Body of pancreas (tissue), 4 donors: ENCODE measurements at regions not wholly inside any gene's neighbourhood (a gene's known extent, or its start where the extent isn't known, plus 50 kb on each side); places are given as distances from the start of the nearest gene placed in this dataset.
"Not testable (repeated sequence)": the region's sequence is repeated elsewhere in the genome, so short reads cannot be mapped to it uniquely, and the experiment has no call there.

ENCODE experiments used
- ATAC-seq: fragments of 150-250 bp; one replicate; pipeline ENCODE4 v1.9.1; 2016
- DNase-seq, 4 donors: peaks; one replicate each; pipeline ENCODE4 v3.0.0-alpha.2; 2019
- H3K27ac ChIP-seq, 4 donors: fragments of 200-600 bp; sonication (generic); 1 replicate in 3 of 4; 2 replicates in 1 of 4; pipeline versions ENCODE4 v1.5.1 to v1.6.1; 2016 to 2019; ENCODE audit warnings: mild to moderate bottlenecking in 1 of 4, mixed read lengths in 1 of 4, moderate library complexity in 1 of 4
- H3K27me3 ChIP-seq, 2 donors: fragments of 200-600 bp; sonication (generic); one replicate each; pipeline ENCODE4 v1.6.0; 2016; ENCODE audit warnings: mild to moderate bottlenecking in 1 of 2
- H3K36me3 ChIP-seq, 2 donors: fragments of 200-600 bp; sonication (generic); replicated peaks in 1 of 2; 2 replicates each; pipeline ENCODE4 v1.5.1; 2016; ENCODE audit warnings: low read depth in 2 of 2; ENCODE audit not compliant: insufficient read depth in 1 of 2
- H3K4me1 ChIP-seq: fragments of 200-600 bp; sonication (generic); one replicate; pipeline ENCODE4 v1.6.0; 2016
- H3K4me3 ChIP-seq, 2 donors: fragments of 200-600 bp; sonication (generic); 1 replicate in 1 of 2; 2 replicates in 1 of 2; pipeline ENCODE4 v1.5.1; 2016 to 2019
- H3K9me3 ChIP-seq, 3 donors: fragments of 200-600 bp; sonication (generic); 1 replicate in 2 of 3; 2 replicates in 1 of 3; pipeline ENCODE4 v1.5.1; 2016
- CTCF ChIP-seq, 7 experiments: fragments of 450-650 bp in 4 of 7; fragments of 200-600 bp in 3 of 7; sonication (generic) in 3 of 7; IDR thresholded peaks; one replicate each; pipeline ENCODE4 v1.5.1; 2016 to 2019; ENCODE audit warnings: antibody characterized with exemption in 7 of 7
- POLR2A ChIP-seq, 3 donors: fragments of 450-650 bp; IDR thresholded peaks; one replicate each; pipeline ENCODE4 v1.6.1; 2016; ENCODE audit warnings: antibody characterized with exemption in 3 of 3, mild to moderate bottlenecking in 2 of 3
- WGBS, 2 donors: methylation state at CpG; one replicate each; pipeline ENCODE4 v1.1.5; 2017; 5-methylcytosine and 5-hydroxymethylcytosine counted together
- intact Hi-C: fragments of 100-400 bp; cut with DNase I; formaldehyde crosslinking; loops from one replicate; pipeline ENCODE4 v1.15.1; 2023

GRCh38 chr14:34275078-34275477 is 187.0 kb downstream of the SPTSSA start:
- no peak overlapping the region for H3K27ac ChIP-seq
- ATAC-seq = no peak

GRCh38 chr14:34273716-34274115 is 188.3 kb downstream of the SPTSSA start:
- WGBS, 2 donors = 91 to 95% methylated on average over 2 of the region's 4 CpGs
- H3K9me3 ChIP-seq, H3K27me3 ChIP-seq, H3K4me1 ChIP-seq, H3K27ac ChIP-seq, ATAC-seq, DNase-seq, H3K36me3 ChIP-seq, intact Hi-C loops, H3K4me3 ChIP-seq: not testable (repeated sequence)

More at GRCh38 chr14:34275078-34275477, 187.0 kb downstream of the SPTSSA start:
- Histone ChIP-seq H3K4me1 (peaks cover 7% of the 10 kb centered on the region), H3K36me3 (no peaks in the 10 kb centered on the region), H3K4me3 (no peak overlapping the region), H3K9me3 (no peaks in the 10 kb centered on the region), H3K27me3 (no peaks in the 10 kb centered on the region)
- no peak for DNase-seq
- intact Hi-C loops = no loop called here
- 73 to 77% methylated on average over 4 of the region's 4 CpGs for WGBS, 2 donors
- TF ChIP-seq POLR2A (IDR thresholded peaks at IDR 0.05) = no peak
- TF ChIP-seq CTCF (IDR thresholded peaks at IDR 0.05) = no peak

- H3K4me1 ChIP-seq = no peaks in the 10 kb centered on the region
- no peaks in the 10 kb centered on the region for H3K36me3 ChIP-seq
- DNase-seq (no peak), ATAC-seq (no peak)
- no peak overlapping the region for H3K4me3 ChIP-seq
- WGBS, 2 donors = 78 to 79% methylated on average over 5 of the region's 5 CpGs
- TF ChIP-seq POLR2A (IDR thresholded peaks at IDR 0.05) = no peak
- TF ChIP-seq CTCF (IDR thresholded peaks at IDR 0.05) = no peak
- intact Hi-C loops = no loop called here
- no peaks in the 10 kb centered on the region for H3K27me3 ChIP-seq
- no peaks in the 10 kb centered on the region for H3K9me3 ChIP-seq
- H3K27ac ChIP-seq = no peak overlapping the region
These were observed 191.7 kb downstream of the SPTSSA start for GRCh38 chr14:34270361-34270760.

GRCh38 chr14:34266344-34266743 is 195.7 kb downstream of the SPTSSA start:
- H3K27ac ChIP-seq = no peak overlapping the region
- TF ChIP-seq POLR2A (IDR thresholded peaks at IDR 0.05) = no peak
- H3K9me3 ChIP-seq = no peaks in the 10 kb centered on the region
- H3K27me3 ChIP-seq = no peaks in the 10 kb centered on the region
- no peaks in the 10 kb centered on the region for H3K4me1 ChIP-seq
- ATAC-seq = no peak
- no peak overlapping the region for H3K4me3 ChIP-seq
- 64 to 79% methylated on average over 4 of the region's 4 CpGs for WGBS, 2 donors
- no peak for DNase-seq
- H3K36me3 ChIP-seq = no peaks in the 10 kb centered on the region
- intact Hi-C loops = no loop called here

- TF ChIP-seq CTCF (IDR thresholded peaks at IDR 0.05) (no peak), POLR2A (IDR thresholded peaks at IDR 0.05) (no peak)
- no peak overlapping the region for H3K4me3 ChIP-seq
- DNase-seq (no peak), ATAC-seq (no peak)
- no peaks in the 10 kb centered on the region for H3K9me3 ChIP-seq
- no peaks in the 10 kb centered on the region for H3K27me3 ChIP-seq
- no peaks in the 10 kb centered on the region for H3K36me3 ChIP-seq
- intact Hi-C loops = no loop called here
- no peaks in the 10 kb centered on the region for H3K4me1 ChIP-seq
- H3K27ac ChIP-seq = no peak overlapping the region
- WGBS, 2 donors = 70 to 80% methylated on average over 9 of the region's 9 CpGs
These were observed 199.7 kb downstream of the SPTSSA start for GRCh38 chr14:34262127-34262910.

- DNase-seq (no peak), ATAC-seq (no peak)
- Histone ChIP-seq H3K9me3 (no peaks in the 10 kb centered on the region), H3K36me3 (no peaks in the 10 kb centered on the region), H3K4me1 (no peaks in the 10 kb centered on the region), H3K4me3 (no peak overlapping the region), H3K27me3 (no peaks in the 10 kb centered on the region), H3K27ac (no peak overlapping the region)
- intact Hi-C loops = no loop called here
- no peak for TF ChIP-seq POLR2A (IDR thresholded peaks at IDR 0.05)
- no peak for TF ChIP-seq CTCF (IDR thresholded peaks at IDR 0.05)
These were observed 202.0 kb downstream of the SPTSSA start for GRCh38 chr14:34259996-34260395.
